ENCODE measurements at regions not wholly inside any gene's neighbourhood (a gene's known extent, or its start where the extent isn't known, plus 50 kb on each side); places are given as distances from the start of the nearest gene placed in this dataset.

DNA sequence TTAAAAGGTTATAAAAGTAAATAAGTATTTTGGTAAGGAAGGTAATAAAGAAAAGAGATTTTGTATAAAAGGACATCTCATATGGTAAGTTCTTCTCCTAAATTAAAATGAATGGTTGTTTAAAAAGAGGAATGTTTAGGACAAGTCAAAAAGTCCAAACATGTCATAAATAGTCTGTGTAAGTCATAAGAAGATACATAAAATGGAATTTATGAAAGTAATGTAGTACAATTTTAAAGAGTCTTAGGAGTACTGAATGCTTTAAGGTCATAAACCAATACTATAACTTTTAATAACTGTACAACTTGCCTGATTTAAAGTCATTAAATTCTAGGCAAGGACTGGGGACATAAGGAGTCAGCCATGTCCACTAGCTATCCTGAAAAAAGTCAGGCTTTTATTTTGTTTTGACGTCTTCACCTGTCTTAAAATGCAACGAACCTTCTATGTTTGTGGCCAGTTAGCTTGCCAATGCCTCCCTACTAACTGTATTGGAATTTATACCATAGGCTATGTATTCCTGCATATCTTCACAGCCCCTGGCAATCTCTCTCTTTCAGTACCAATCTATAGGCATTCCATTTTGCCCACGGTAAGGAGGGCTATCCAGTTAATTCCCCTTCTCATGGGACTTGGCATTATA lies 312.3 kb upstream of the LRRTM4 start:
- no peak overlapping the region for H3K27ac Mint-ChIP-seq
- no peak overlapping the region for H3K4me3 Mint-ChIP-seq (ENCODE audit: low read depth)
- H3K4me1 Mint-ChIP-seq (ENCODE audit: low read depth) = peaks cover 8% of the 10 kb centered on the region
- H3K9me3 Mint-ChIP-seq (ENCODE audit: low read depth) = peaks cover 52% of the 10 kb centered on the region
- peaks cover 9% of the 10 kb centered on the region for H3K36me3 Mint-ChIP-seq (ENCODE audit: insufficient read depth)
- no peak for TF ChIP-seq CTCF (IDR thresholded peaks at IDR 0.05; ENCODE audit: unreplicated experiment)
- no peak for DNase-seq (ENCODE audit: low spot score, unreplicated experiment)
- H3K27me3 Mint-ChIP-seq = no peaks in the 10 kb centered on the region

- H3K4me1 Mint-ChIP-seq (ENCODE audit: low read depth) = peaks cover 1% of the 10 kb centered on the region
- no peak for DNase-seq (ENCODE audit: low spot score, unreplicated experiment)
- no peak overlapping the region for H3K4me3 Mint-ChIP-seq (ENCODE audit: low read depth)
- H3K9me3 Mint-ChIP-seq (ENCODE audit: low read depth) = peaks cover 34% of the 10 kb centered on the region
- no peaks in the 10 kb centered on the region for H3K27me3 Mint-ChIP-seq
- H3K27ac Mint-ChIP-seq = no peak overlapping the region
- no peak for TF ChIP-seq CTCF (IDR thresholded peaks at IDR 0.05; ENCODE audit: unreplicated experiment)
- H3K36me3 Mint-ChIP-seq (ENCODE audit: insufficient read depth) = peaks cover 5% of the 10 kb centered on the region
These were observed 316.3 kb upstream of the LRRTM4 start for GRCh38 chr2:77838441-77838840.

DNA sequence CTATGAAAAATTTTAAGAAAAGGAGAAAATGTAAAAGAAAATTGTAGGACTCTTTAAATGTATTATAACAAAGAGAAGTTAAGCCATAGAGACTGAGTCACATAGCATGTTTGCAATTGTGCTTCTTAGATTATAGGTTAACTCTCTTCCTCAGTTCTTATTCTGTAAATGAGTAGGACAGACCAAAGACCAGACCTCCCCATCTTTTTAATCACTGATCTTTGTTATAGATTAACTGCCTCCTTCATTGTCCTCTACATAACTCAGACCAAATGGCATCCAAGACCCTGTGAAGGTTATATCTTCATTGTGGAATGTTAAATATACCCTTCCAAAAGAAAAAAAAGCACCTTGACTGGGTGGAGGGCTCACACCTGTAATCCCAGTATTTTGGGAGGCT lies 316.9 kb upstream of the LRRTM4 start:
- TF ChIP-seq CTCF (IDR thresholded peaks at IDR 0.05; ENCODE audit: unreplicated experiment) = no peak
- peaks cover 5% of the 10 kb centered on the region for H3K36me3 Mint-ChIP-seq (ENCODE audit: insufficient read depth)
- no peaks in the 10 kb centered on the region for H3K27me3 Mint-ChIP-seq

DNA sequence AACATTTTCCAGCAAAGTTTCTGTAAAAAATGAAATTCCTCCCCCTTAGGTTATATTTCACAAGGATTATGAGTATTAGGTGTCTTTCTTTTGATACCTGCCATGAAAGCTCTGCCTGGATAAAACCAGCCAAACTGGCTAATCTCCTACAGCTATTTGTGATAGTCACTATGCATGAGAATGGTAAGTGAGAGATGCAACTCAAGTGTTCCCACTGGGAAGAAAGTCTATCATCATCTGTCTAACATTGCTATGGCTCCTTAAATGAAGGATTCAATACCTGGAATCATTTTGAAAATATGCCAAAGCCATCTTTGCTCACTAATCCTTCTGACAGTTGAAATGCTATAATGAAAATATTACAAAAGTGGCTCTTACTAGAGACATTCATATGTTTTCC lies 339.9 kb upstream of the LRRTM4 start:
- DNase-seq (ENCODE audit: low spot score, unreplicated experiment) = no peak
- no peaks in the 10 kb centered on the region for H3K27me3 Mint-ChIP-seq
- no peaks in the 10 kb centered on the region for H3K36me3 Mint-ChIP-seq (ENCODE audit: insufficient read depth)
- no peaks in the 10 kb centered on the region for H3K4me1 Mint-ChIP-seq (ENCODE audit: low read depth)
- no peak overlapping the region for H3K4me3 Mint-ChIP-seq (ENCODE audit: low read depth)
- no peaks in the 10 kb centered on the region for H3K9me3 Mint-ChIP-seq (ENCODE audit: low read depth)
- no peak for TF ChIP-seq CTCF (IDR thresholded peaks at IDR 0.05; ENCODE audit: unreplicated experiment)
- no peak overlapping the region for H3K27ac Mint-ChIP-seq

More for the DNA sequence above, 316.9 kb upstream of the LRRTM4 start:
- DNase-seq (ENCODE audit: low spot score, unreplicated experiment) = no peak
- peaks cover 1% of the 10 kb centered on the region for H3K4me1 Mint-ChIP-seq (ENCODE audit: low read depth)
- no peak overlapping the region for H3K4me3 Mint-ChIP-seq (ENCODE audit: low read depth)
- H3K9me3 Mint-ChIP-seq (ENCODE audit: low read depth) = peaks cover 31% of the 10 kb centered on the region
- H3K27ac Mint-ChIP-seq = no peak overlapping the region

DNA sequence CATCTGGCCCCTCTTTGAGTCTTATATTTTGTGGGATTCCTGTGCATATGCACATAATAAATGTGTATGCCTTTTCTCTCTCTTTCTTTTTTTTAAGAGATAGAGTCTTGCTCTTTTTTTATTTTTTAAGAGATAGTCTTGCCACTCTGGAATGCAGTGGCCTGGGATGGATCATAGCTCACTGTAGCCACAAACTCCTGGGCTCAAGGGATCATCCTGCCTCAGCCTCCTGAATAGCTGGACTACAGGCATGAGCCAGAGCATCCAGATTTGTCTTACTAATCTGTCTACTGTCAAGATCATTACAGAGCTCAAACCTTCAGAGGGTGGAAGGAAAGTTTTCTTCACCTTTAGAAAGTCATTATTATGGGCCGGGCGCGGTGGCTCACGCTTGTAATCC lies 342.2 kb upstream of the LRRTM4 start:
- no peaks in the 10 kb centered on the region for H3K4me1 Mint-ChIP-seq (ENCODE audit: low read depth)
- no peaks in the 10 kb centered on the region for H3K36me3 Mint-ChIP-seq (ENCODE audit: insufficient read depth)
- DNase-seq (ENCODE audit: low spot score, unreplicated experiment) = no peak
- H3K27me3 Mint-ChIP-seq = no peaks in the 10 kb centered on the region
- H3K9me3 Mint-ChIP-seq (ENCODE audit: low read depth) = no peaks in the 10 kb centered on the region
- no peak overlapping the region for H3K27ac Mint-ChIP-seq
- H3K4me3 Mint-ChIP-seq (ENCODE audit: low read depth) = no peak overlapping the region
- no peak for TF ChIP-seq CTCF (IDR thresholded peaks at IDR 0.05; ENCODE audit: unreplicated experiment)
